Natural killer cell (primary cell): ENCODE measurements at regions not wholly inside any gene's neighbourhood (a gene's known extent, or its start where the extent isn't known, plus 50 kb on each side); places are given as distances from the start of the nearest gene placed in this dataset.

ENCODE experiments used
- ATAC-seq, 3 donors: fragments of 150-1000 bp in 2 of 3; fragments of 200-7000 bp in 1 of 3; cut with Tn5 transposase; 1 replicate in 1 of 3; 2 replicates in 2 of 3; pipeline ENCODE4 v1.10.0; 2021; ENCODE audit warnings: mild to moderate bottlenecking in 2 of 3, moderate library complexity in 2 of 3
- DNase-seq, 2 donors: peaks; one replicate each; pipeline versions ENCODE4 v3.0.0 to v3.0.0-alpha.2; 2013 to 2021; ENCODE audit warnings: mixed read lengths in 1 of 2
- H3K27ac ChIP-seq: one replicate; pipeline ENCODE4 v1.5.1; 2013; ENCODE audit warnings: mild to moderate bottlenecking, low read length
- H3K27me3 ChIP-seq: one replicate; pipeline ENCODE4 v1.6.1; 2013; ENCODE audit warnings: low read length; ENCODE audit not compliant: control insufficient read depth, insufficient read depth
- H3K36me3 ChIP-seq: one replicate; pipeline ENCODE4 v1.6.1; 2013; ENCODE audit warnings: low read length; ENCODE audit not compliant: control insufficient read depth, insufficient read depth
- H3K4me1 ChIP-seq: one replicate; pipeline ENCODE4 v1.6.1; 2013; ENCODE audit warnings: low read length; ENCODE audit not compliant: control insufficient read depth, insufficient read depth
- H3K4me3 ChIP-seq: one replicate; pipeline ENCODE4 v1.5.1; 2013; ENCODE audit warnings: low read length
- H3K9me3 ChIP-seq: one replicate; pipeline ENCODE4 v1.6.1; 2013; ENCODE audit warnings: low read length; ENCODE audit not compliant: control insufficient read depth, insufficient read depth
- H3K27ac Mint-ChIP-seq, 2 donors: one replicate each; pipeline ENCODE4 v1.8.0; 2022; ENCODE audit warnings: mild to moderate bottlenecking in 2 of 2, mixed read lengths in 2 of 2, moderate library complexity in 1 of 2
- H3K27me3 Mint-ChIP-seq, 2 donors: one replicate each; pipeline ENCODE4 v1.8.0; 2022; ENCODE audit warnings: low read depth in 2 of 2, mixed read lengths in 2 of 2
- H3K36me3 Mint-ChIP-seq: one replicate; pipeline ENCODE4 v1.8.0; 2022; ENCODE audit warnings: mixed read lengths
- H3K4me1 Mint-ChIP-seq, 2 donors: one replicate each; pipeline ENCODE4 v1.8.0; 2022; ENCODE audit warnings: mixed read lengths in 2 of 2
- H3K4me3 Mint-ChIP-seq: one replicate; pipeline ENCODE4 v1.8.0; 2022; ENCODE audit warnings: mild to moderate bottlenecking, moderate library complexity, mixed read lengths
- H3K9me3 Mint-ChIP-seq, 2 donors: one replicate each; pipeline ENCODE4 v1.8.0; 2022; ENCODE audit warnings: mixed read lengths in 2 of 2
- CTCF ChIP-seq: fragments of 200-600 bp; IDR thresholded peaks from one replicate; pipeline ENCODE4 v1.8.0; 2022; ENCODE audit warnings: antibody characterized with exemption
- WGBS: methylation state at CpG from one replicate; pipeline ENCODE4 v1.1.7; 2013; ENCODE audit warnings: missing lambda C conversion rate; ENCODE audit not compliant: insufficient coverage; 5-methylcytosine and 5-hydroxymethylcytosine counted together
- intact Hi-C: fragments of 100-400 bp; cut with micrococcal nuclease; formaldehyde crosslinking; loops from one replicate; pipeline ENCODE4 v1.14.2; 2022

GRCh38 chr5:2326601-2327000, 424.9 kb downstream of the IRX2 start:
- no peak for TF ChIP-seq CTCF
- Histone ChIP-seq H3K4me3 (no peak overlapping the region), H3K4me1 (no peaks in the 10 kb centered on the region), H3K36me3 (no peaks in the 10 kb centered on the region), H3K27ac (no peak overlapping the region), H3K9me3 (peaks cover 4% of the 10 kb centered on the region), H3K27me3 (no peaks in the 10 kb centered on the region)
- Mint-ChIP-seq H3K36me3 (no peaks in the 10 kb centered on the region), H3K4me1 (no peaks in the 10 kb centered on the region), H3K4me3 (no peak overlapping the region), H3K27ac (no peak overlapping the region), H3K27me3 (no peaks in the 10 kb centered on the region), H3K9me3 (peaks cover 0 to 4% of the 10 kb centered on the region in 2 donors)
- intact Hi-C loops: no loop called here
- WGBS: no CpG with 5 or more reads among the region's 1 CpG
- DNase-seq (no peak), ATAC-seq (no peak)

- WGBS: 91% methylated on average over 11 of the region's 11 CpGs
- peaks cover 0 to 4% of the 10 kb centered on the region in 2 donors for H3K9me3 Mint-ChIP-seq
Observed at GRCh38 chr5:2324788-2325187, 426.7 kb downstream of the IRX2 start.

GRCh38 chr5:2320611-2321010, 430.9 kb downstream of the IRX2 start:
- H3K36me3 Mint-ChIP-seq: no peaks in the 10 kb centered on the region
- Histone ChIP-seq H3K27ac (no peak overlapping the region), H3K9me3 (peaks cover 5% of the 10 kb centered on the region), H3K27me3 (no peaks in the 10 kb centered on the region), H3K4me3 (no peak overlapping the region), H3K36me3 (no peaks in the 10 kb centered on the region), H3K4me1 (no peaks in the 10 kb centered on the region)
- no peaks in the 10 kb centered on the region for H3K27me3 Mint-ChIP-seq
- H3K4me3 Mint-ChIP-seq: no peak overlapping the region
- WGBS: 82% methylated on average over 7 of the region's 7 CpGs
- no peak overlapping the region for H3K27ac Mint-ChIP-seq
- ATAC-seq (no peak), DNase-seq (no peak)
- no peak for TF ChIP-seq CTCF
- H3K4me1 Mint-ChIP-seq: no peaks in the 10 kb centered on the region
- intact Hi-C loops: no loop called here
- H3K9me3 Mint-ChIP-seq: peaks cover 0 to 4% of the 10 kb centered on the region in 2 donors

More at GRCh38 chr5:2324788-2325187, 426.7 kb downstream of the IRX2 start:
- no peaks in the 10 kb centered on the region for H3K27me3 ChIP-seq
- DNase-seq (no peak), ATAC-seq (peak in 1 of 3 donors; percentile 35)
- Mint-ChIP-seq H3K27ac (no peak overlapping the region), H3K4me1 (no peaks in the 10 kb centered on the region), H3K36me3 (no peaks in the 10 kb centered on the region), H3K4me3 (no peak overlapping the region), H3K27me3 (no peaks in the 10 kb centered on the region)
- peaks cover 4% of the 10 kb centered on the region for H3K9me3 ChIP-seq
- no peak overlapping the region for H3K4me3 ChIP-seq
- no peak for TF ChIP-seq CTCF
- intact Hi-C loops: no loop called here
- no peak overlapping the region for H3K27ac ChIP-seq
- H3K36me3 ChIP-seq: no peaks in the 10 kb centered on the region
- H3K4me1 ChIP-seq: no peaks in the 10 kb centered on the region

GRCh38 chr5:2317540-2317939, 433.9 kb downstream of the IRX2 start:
- H3K4me3 ChIP-seq: no peak overlapping the region
- no peaks in the 10 kb centered on the region for H3K36me3 ChIP-seq
- TF ChIP-seq CTCF: no peak
- H3K27ac ChIP-seq: no peak overlapping the region
- intact Hi-C loops: no loop called here
- ATAC-seq (no peak), DNase-seq (no peak)
- peaks cover 0 to 4% of the 10 kb centered on the region in 2 donors for H3K9me3 Mint-ChIP-seq
- peaks cover 2% of the 10 kb centered on the region for H3K9me3 ChIP-seq
- no peaks in the 10 kb centered on the region for H3K27me3 ChIP-seq
- no peak overlapping the region for H3K27ac Mint-ChIP-seq
- H3K4me1 ChIP-seq: no peaks in the 10 kb centered on the region
- no peak overlapping the region for H3K4me3 Mint-ChIP-seq
- 56% methylated on average over 2 of the region's 2 CpGs for WGBS
- H3K36me3 Mint-ChIP-seq: no peaks in the 10 kb centered on the region
- H3K4me1 Mint-ChIP-seq: no peaks in the 10 kb centered on the region
- no peaks in the 10 kb centered on the region for H3K27me3 Mint-ChIP-seq
